ENCODE measurements at regions not wholly inside any gene's neighbourhood (a gene's known extent, or its start where the extent isn't known, plus 50 kb on each side); places are given as distances from the start of the nearest gene placed in this dataset.

GRCh38 chr12:40565029-40565633, 127.1 kb upstream of the CNTN1 start:
- WGBS (ENCODE audit: insufficient coverage): 83% methylated on average over 1 of the region's 5 CpGs
- ATAC-seq (replicated peaks in 1 of 4) (no peak), DNase-seq (no peak)
- Histone ChIP-seq H3K4me3 (ENCODE audit: control insufficient read depth in 1 of 2, extremely low read depth in 1 of 2, low read length in 1 of 2) (no peak overlapping the region), H3K27me3 (replicated peaks in 1 of 2; ENCODE audit: control insufficient read depth in 2 of 2, extremely low read depth in 1 of 2, insufficient read depth in 2 of 2, low read length in 1 of 2) (no peaks in the 10 kb centered on the region), H3K36me3 (ENCODE audit: control insufficient read depth in 2 of 2, extremely low read depth in 1 of 2, insufficient read depth in 1 of 2, low read length in 1 of 2) (no peaks in the 10 kb centered on the region), H3K4me1 (ENCODE audit: control insufficient read depth in 1 of 2, extremely low read depth in 1 of 2, insufficient read depth in 2 of 2, low read length in 2 of 2) (no peaks in the 10 kb centered on the region), H3K27ac (ENCODE audit: low read length) (no peak overlapping the region), H3K9me3 (no peaks in the 10 kb centered on the region)
- no peak overlapping the region for H3K27ac Mint-ChIP-seq
- H3K27me3 Mint-ChIP-seq: no peaks in the 10 kb centered on the region
- H3K9me3 Mint-ChIP-seq: peaks cover 0 to 11% (median 0%) of the 10 kb centered on the region in 3 donors
- ChIA-PET POLR2A (no interaction called here), CTCF (no interaction called here)
- no peaks in the 10 kb centered on the region for H3K4me1 Mint-ChIP-seq
- H3K36me3 Mint-ChIP-seq: no peaks in the 10 kb centered on the region
- no peak overlapping the region for H3K4me3 Mint-ChIP-seq

- ChIA-PET POLR2A (no interaction called here), CTCF (no interaction called here)
- WGBS (ENCODE audit: insufficient coverage): no CpG with 5 or more reads among the region's 1 CpG
- no peak overlapping the region for H3K27ac Mint-ChIP-seq
- no peaks in the 10 kb centered on the region for H3K36me3 ChIP-seq (ENCODE audit: control insufficient read depth in 2 of 2, extremely low read depth in 1 of 2, insufficient read depth in 1 of 2, low read length in 1 of 2)
- no peak overlapping the region for H3K4me3 Mint-ChIP-seq
- DNase-seq: no peak
- H3K27ac ChIP-seq (ENCODE audit: low read length): no peak overlapping the region
- H3K27me3 ChIP-seq (replicated peaks in 1 of 2; ENCODE audit: control insufficient read depth in 2 of 2, extremely low read depth in 1 of 2, insufficient read depth in 2 of 2, low read length in 1 of 2): no peaks in the 10 kb centered on the region
- no peak for ATAC-seq (replicated peaks in 1 of 4)
- H3K4me1 ChIP-seq (ENCODE audit: control insufficient read depth in 1 of 2, extremely low read depth in 1 of 2, insufficient read depth in 2 of 2, low read length in 2 of 2): no peaks in the 10 kb centered on the region
- H3K4me1 Mint-ChIP-seq: peaks cover 0 to 5% (median 0%) of the 10 kb centered on the region in 3 donors
- no peak overlapping the region for H3K4me3 ChIP-seq (ENCODE audit: control insufficient read depth in 1 of 2, extremely low read depth in 1 of 2, low read length in 1 of 2)
- no peaks in the 10 kb centered on the region for H3K36me3 Mint-ChIP-seq
- peaks cover 0 to 16% (median 0%) of the 10 kb centered on the region in 3 donors for H3K9me3 Mint-ChIP-seq
- H3K27me3 Mint-ChIP-seq: no peaks in the 10 kb centered on the region
- no peaks in the 10 kb centered on the region for H3K9me3 ChIP-seq
Measured at GRCh38 chr12:40566271-40566670, 126.0 kb upstream of the CNTN1 start.

- ATAC-seq (replicated peaks in 1 of 4): no peak
- WGBS (ENCODE audit: insufficient coverage): no CpG with 5 or more reads among the region's 1 CpG
- no peak overlapping the region for H3K4me3 Mint-ChIP-seq
- H3K27me3 Mint-ChIP-seq: no peaks in the 10 kb centered on the region
- CTCF ChIA-PET: no interaction called here
- peaks cover 0 to 5% (median 0%) of the 10 kb centered on the region in 3 donors for H3K4me1 Mint-ChIP-seq
- no peak overlapping the region for H3K27ac Mint-ChIP-seq
- no peak overlapping the region for H3K4me3 ChIP-seq (ENCODE audit: control insufficient read depth in 1 of 2, extremely low read depth in 1 of 2, low read length in 1 of 2)
- POLR2A ChIA-PET: no interaction called here
- no peak for DNase-seq
- H3K9me3 ChIP-seq: no peaks in the 10 kb centered on the region
- no peaks in the 10 kb centered on the region for H3K27me3 ChIP-seq (replicated peaks in 1 of 2; ENCODE audit: control insufficient read depth in 2 of 2, extremely low read depth in 1 of 2, insufficient read depth in 2 of 2, low read length in 1 of 2)
- no peaks in the 10 kb centered on the region for H3K36me3 ChIP-seq (ENCODE audit: control insufficient read depth in 2 of 2, extremely low read depth in 1 of 2, insufficient read depth in 1 of 2, low read length in 1 of 2)
- no peak overlapping the region for H3K27ac ChIP-seq (ENCODE audit: low read length)
- H3K9me3 Mint-ChIP-seq: peaks cover 0 to 13% (median 2%) of the 10 kb centered on the region in 3 donors
- H3K36me3 Mint-ChIP-seq: no peaks in the 10 kb centered on the region
- H3K4me1 ChIP-seq (ENCODE audit: control insufficient read depth in 1 of 2, extremely low read depth in 1 of 2, insufficient read depth in 2 of 2, low read length in 2 of 2): no peaks in the 10 kb centered on the region
Measured at GRCh38 chr12:40569626-40570179, 122.5 kb upstream of the CNTN1 start.

- Histone ChIP-seq H3K4me3 (ENCODE audit: control insufficient read depth in 1 of 2, extremely low read depth in 1 of 2, low read length in 1 of 2) (no peak overlapping the region), H3K27ac (ENCODE audit: low read length) (no peak overlapping the region), H3K9me3 (no peaks in the 10 kb centered on the region), H3K4me1 (ENCODE audit: control insufficient read depth in 1 of 2, extremely low read depth in 1 of 2, insufficient read depth in 2 of 2, low read length in 2 of 2) (no peaks in the 10 kb centered on the region), H3K27me3 (replicated peaks in 1 of 2; ENCODE audit: control insufficient read depth in 2 of 2, extremely low read depth in 1 of 2, insufficient read depth in 2 of 2, low read length in 1 of 2) (no peaks in the 10 kb centered on the region), H3K36me3 (ENCODE audit: control insufficient read depth in 2 of 2, extremely low read depth in 1 of 2, insufficient read depth in 1 of 2, low read length in 1 of 2) (no peaks in the 10 kb centered on the region)
- Mint-ChIP-seq H3K36me3 (no peaks in the 10 kb centered on the region), H3K27me3 (no peaks in the 10 kb centered on the region), H3K27ac (no peak overlapping the region), H3K4me3 (no peak overlapping the region), H3K9me3 (peaks cover 2 to 14% (median 3%) of the 10 kb centered on the region in 3 donors), H3K4me1 (peaks cover 0 to 5% (median 0%) of the 10 kb centered on the region in 3 donors)
- POLR2A ChIA-PET: no interaction called here
- CTCF ChIA-PET: no interaction called here
- no peak for ATAC-seq (replicated peaks in 1 of 4)
- DNase-seq: no peak
Measured at GRCh38 chr12:40573024-40573423, 119.2 kb upstream of the CNTN1 start.

- H3K27me3 Mint-ChIP-seq: no peaks in the 10 kb centered on the region
- no peak overlapping the region for H3K27ac Mint-ChIP-seq
Measured at GRCh38 chr12:40575987-40576386, 116.3 kb upstream of the CNTN1 start.

GRCh38 chr12:40577834-40578233, 114.4 kb upstream of the CNTN1 start:
- 88% methylated on average over 1 of the region's 1 CpG for WGBS (ENCODE audit: insufficient coverage)
- no peaks in the 10 kb centered on the region for H3K36me3 Mint-ChIP-seq
- no peaks in the 10 kb centered on the region for H3K4me1 Mint-ChIP-seq
- no peak overlapping the region for H3K27ac ChIP-seq (ENCODE audit: low read length)
- ChIA-PET POLR2A (no interaction called here), CTCF (no interaction called here)
- no peak overlapping the region for H3K27ac Mint-ChIP-seq
- DNase-seq: no peak
- no peak overlapping the region for H3K4me3 ChIP-seq (ENCODE audit: control insufficient read depth in 1 of 2, extremely low read depth in 1 of 2, low read length in 1 of 2)
- peaks cover 4 to 20% (median 14%) of the 10 kb centered on the region in 3 donors for H3K9me3 Mint-ChIP-seq
- no peaks in the 10 kb centered on the region for H3K36me3 ChIP-seq (ENCODE audit: control insufficient read depth in 2 of 2, extremely low read depth in 1 of 2, insufficient read depth in 1 of 2, low read length in 1 of 2)
- H3K9me3 ChIP-seq: no peaks in the 10 kb centered on the region
- H3K27me3 Mint-ChIP-seq: no peaks in the 10 kb centered on the region
- no peak for ATAC-seq (replicated peaks in 1 of 4)
- no peaks in the 10 kb centered on the region for H3K27me3 ChIP-seq (replicated peaks in 1 of 2; ENCODE audit: control insufficient read depth in 2 of 2, extremely low read depth in 1 of 2, insufficient read depth in 2 of 2, low read length in 1 of 2)
- no peak overlapping the region for H3K4me3 Mint-ChIP-seq
- H3K4me1 ChIP-seq (ENCODE audit: control insufficient read depth in 1 of 2, extremely low read depth in 1 of 2, insufficient read depth in 2 of 2, low read length in 2 of 2): no peaks in the 10 kb centered on the region

More at GRCh38 chr12:40575987-40576386, 116.3 kb upstream of the CNTN1 start:
- H3K9me3 ChIP-seq: no peaks in the 10 kb centered on the region
- H3K4me3 ChIP-seq (ENCODE audit: control insufficient read depth in 1 of 2, extremely low read depth in 1 of 2, low read length in 1 of 2): no peak overlapping the region
- H3K36me3 ChIP-seq (ENCODE audit: control insufficient read depth in 2 of 2, extremely low read depth in 1 of 2, insufficient read depth in 1 of 2, low read length in 1 of 2): no peaks in the 10 kb centered on the region
- Mint-ChIP-seq H3K4me3 (no peak overlapping the region), H3K9me3 (peaks cover 4 to 16% (median 9%) of the 10 kb centered on the region in 3 donors), H3K36me3 (no peaks in the 10 kb centered on the region), H3K4me1 (peaks cover 0 to 2% (median 0%) of the 10 kb centered on the region in 3 donors)
- DNase-seq (no peak), ATAC-seq (replicated peaks in 1 of 4) (no peak)
- H3K27ac ChIP-seq (ENCODE audit: low read length): no peak overlapping the region
- no peaks in the 10 kb centered on the region for H3K4me1 ChIP-seq (ENCODE audit: control insufficient read depth in 1 of 2, extremely low read depth in 1 of 2, insufficient read depth in 2 of 2, low read length in 2 of 2)
- CTCF ChIA-PET: no interaction called here
- no peaks in the 10 kb centered on the region for H3K27me3 ChIP-seq (replicated peaks in 1 of 2; ENCODE audit: control insufficient read depth in 2 of 2, extremely low read depth in 1 of 2, insufficient read depth in 2 of 2, low read length in 1 of 2)
- POLR2A ChIA-PET: no interaction called here

- H3K27ac ChIP-seq (ENCODE audit: low read length): no peak overlapping the region
- H3K4me1 ChIP-seq (ENCODE audit: control insufficient read depth in 1 of 2, extremely low read depth in 1 of 2, insufficient read depth in 2 of 2, low read length in 2 of 2): no peaks in the 10 kb centered on the region
- ChIA-PET CTCF (no interaction called here), POLR2A (no interaction called here)
- H3K4me1 Mint-ChIP-seq: no peaks in the 10 kb centered on the region
- H3K9me3 Mint-ChIP-seq: peaks cover 4 to 18% (median 12%) of the 10 kb centered on the region in 3 donors
- no peaks in the 10 kb centered on the region for H3K9me3 ChIP-seq
- H3K4me3 ChIP-seq (ENCODE audit: control insufficient read depth in 1 of 2, extremely low read depth in 1 of 2, low read length in 1 of 2): no peak overlapping the region
- no peaks in the 10 kb centered on the region for H3K36me3 Mint-ChIP-seq
- H3K27me3 ChIP-seq (replicated peaks in 1 of 2; ENCODE audit: control insufficient read depth in 2 of 2, extremely low read depth in 1 of 2, insufficient read depth in 2 of 2, low read length in 1 of 2): no peaks in the 10 kb centered on the region
- no peak for DNase-seq
- no peaks in the 10 kb centered on the region for H3K36me3 ChIP-seq (ENCODE audit: control insufficient read depth in 2 of 2, extremely low read depth in 1 of 2, insufficient read depth in 1 of 2, low read length in 1 of 2)
- WGBS (ENCODE audit: insufficient coverage): no CpG with 5 or more reads among the region's 1 CpG
- H3K4me3 Mint-ChIP-seq: no peak overlapping the region
- H3K27me3 Mint-ChIP-seq: no peaks in the 10 kb centered on the region
- no peak overlapping the region for H3K27ac Mint-ChIP-seq
- no peak for ATAC-seq (replicated peaks in 1 of 4)
Measured at GRCh38 chr12:40579687-40580086, 112.6 kb upstream of the CNTN1 start.
